GM18861 (cell line): ENCODE measurements at regions not wholly inside any gene's neighbourhood (a gene's known extent, or its start where the extent isn't known, plus 50 kb on each side); places are given as distances from the start of the nearest gene placed in this dataset.
"Not testable (repeated sequence)": the region's sequence is repeated elsewhere in the genome, so short reads cannot be mapped to it uniquely, and the experiment has no call there.

Source experiments
- ATAC-seq: cut with Tn5 transposase; IDR thresholded peaks from one replicate; pipeline ENCODE4 v1.9.1; 2021; ENCODE audit not compliant: unreplicated experiment

DNA sequence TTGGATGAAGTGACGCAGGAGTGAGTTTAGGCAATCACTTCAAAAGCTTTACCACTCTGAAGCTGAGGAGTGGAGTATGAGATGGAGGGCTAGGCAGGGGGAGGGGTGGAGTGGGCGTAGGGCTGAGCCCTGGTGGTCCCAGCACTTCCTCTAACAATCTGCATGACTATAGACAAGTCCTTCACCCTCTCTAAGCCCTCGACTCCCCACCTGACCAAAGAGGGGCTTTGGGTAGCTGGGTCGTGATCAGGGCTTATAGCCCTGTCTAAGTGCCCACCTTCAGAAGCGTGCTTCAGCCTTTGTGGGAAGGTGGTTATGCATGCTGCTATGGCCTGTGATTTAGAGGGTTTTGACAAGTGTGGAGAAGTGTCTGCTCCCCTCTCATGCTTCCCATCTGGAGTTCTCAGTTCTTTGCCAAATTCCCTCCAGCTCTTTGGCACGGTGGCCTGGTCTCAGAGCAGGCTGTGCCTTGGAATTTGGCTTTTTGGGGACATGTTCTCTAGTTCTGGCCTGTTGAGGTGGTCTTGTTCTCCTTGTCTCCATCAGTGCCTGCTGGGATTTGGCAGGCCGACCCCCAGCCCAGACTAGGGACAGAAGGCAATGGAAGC lies 53.0 kb downstream of the ACTBL2 start:
- ATAC-seq, result no peak

DNA sequence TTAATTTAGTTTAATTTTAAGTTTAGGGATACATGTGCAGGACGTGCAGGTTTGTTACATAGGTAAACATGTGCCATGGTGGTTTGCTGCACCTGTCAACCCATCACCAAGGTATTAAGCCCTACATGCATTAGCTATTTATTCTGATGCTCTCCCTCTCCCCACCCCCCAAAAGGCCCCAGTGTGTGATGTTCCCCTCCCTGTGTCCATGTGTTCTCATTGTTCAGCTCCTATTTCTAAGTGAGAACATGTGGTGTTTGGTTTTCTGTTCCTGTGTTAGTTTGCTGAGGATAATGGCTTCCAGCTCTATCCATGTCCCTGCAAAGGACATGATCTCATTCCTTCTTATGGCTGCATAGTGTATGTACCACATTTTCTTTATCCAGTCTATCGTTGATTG lies 53.6 kb downstream of the ACTBL2 start:
- not testable (repeated sequence) for ATAC-seq

DNA sequence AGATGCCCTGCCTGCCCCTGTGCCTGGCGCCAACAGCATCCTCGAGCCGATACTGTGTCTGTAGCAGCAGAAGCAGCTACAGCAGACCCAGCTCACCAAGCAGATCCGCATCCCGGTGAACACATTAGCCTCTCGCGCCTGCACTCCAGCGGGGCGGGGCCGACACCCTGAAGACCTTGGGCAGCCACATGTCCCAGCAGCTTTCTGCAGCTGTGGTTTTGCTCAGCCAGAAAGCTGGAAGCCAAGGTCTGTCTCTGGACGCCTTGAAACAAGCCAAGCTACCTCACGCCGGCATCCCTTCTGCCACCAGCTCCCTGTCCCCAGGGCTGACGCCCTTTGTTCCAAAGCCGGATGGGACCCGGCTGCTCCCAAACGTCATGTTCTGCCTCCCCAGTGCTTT lies 59.6 kb downstream of the ACTBL2 start:
- ATAC-seq, result no peak

DNA sequence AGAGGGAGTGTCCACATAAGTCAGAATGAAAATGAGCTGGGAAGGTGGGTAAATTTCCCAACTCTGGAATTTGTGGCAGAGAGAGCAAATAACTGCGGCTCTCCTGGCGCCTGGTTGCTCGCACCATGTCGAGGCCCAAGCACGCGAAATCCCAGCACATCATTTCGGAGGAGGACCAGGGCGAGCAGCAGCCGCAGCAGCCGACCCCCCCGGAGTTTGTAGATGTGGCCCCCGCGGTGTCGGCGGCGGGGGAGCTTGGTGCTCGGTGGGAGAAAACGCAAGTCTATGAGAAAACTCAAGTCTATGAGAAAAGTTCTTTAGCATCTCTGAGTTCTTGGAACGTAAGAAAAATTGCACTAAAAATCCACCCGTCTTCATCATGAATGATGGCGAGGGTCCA lies 60.3 kb downstream of the ACTBL2 start:
- ATAC-seq, result no peak

DNA sequence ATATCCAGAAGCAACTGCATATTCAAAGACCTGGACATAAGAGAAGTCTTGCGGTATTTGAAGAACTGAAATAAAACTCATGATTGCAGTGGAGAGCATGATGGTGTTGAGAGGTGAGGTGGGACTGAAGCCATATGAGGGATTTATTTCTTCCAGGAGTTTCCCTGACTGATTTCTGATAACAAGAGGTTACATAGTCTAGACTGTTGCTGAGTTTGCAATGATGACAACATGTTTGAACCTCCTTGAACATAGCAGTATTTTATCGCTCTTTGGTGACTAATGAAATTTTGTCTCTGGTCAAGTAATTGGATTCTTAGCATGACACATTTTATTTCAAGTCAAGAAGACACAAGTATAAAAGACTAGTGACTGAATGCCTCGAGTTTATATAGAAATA lies 61.8 kb downstream of the ACTBL2 start:
- no peak for ATAC-seq

DNA sequence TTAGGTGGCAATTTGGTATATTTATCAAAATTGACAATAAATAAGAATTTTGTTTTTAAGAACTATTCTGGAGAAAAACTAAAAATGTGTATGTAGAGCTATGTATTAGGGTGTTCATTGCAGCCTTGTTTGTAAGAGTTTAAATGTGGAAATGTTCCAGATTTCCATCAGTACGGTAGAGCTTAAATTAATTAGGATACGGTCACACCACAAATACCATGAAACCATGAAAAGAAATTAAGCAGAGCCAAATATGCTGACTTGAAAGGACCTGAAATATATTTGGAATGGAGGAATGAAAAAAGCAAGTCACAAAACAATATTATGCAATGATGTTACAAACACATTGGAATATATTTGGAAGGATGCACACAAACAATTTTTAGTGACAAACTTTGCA lies 64.6 kb downstream of the ACTBL2 start:
- no peak for ATAC-seq

DNA sequence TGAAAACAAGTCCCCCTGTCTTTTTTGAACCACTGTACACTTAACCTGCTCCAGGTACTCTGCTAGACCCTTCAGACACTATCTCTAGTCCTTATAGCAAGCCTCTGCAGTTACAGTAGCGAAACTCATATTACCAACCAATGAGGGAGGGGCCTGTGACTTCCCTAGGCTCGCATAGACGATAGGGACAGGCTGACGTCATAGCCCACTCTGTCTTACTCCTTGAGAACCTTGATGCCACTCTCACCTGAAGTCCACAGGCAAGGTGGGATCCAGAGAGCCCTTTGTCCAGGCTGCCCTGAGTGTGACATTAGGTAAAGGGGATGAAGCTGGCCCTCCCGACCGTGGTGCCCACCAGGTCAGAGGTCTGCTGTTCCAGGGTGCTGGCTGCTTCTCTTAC lies 65.3 kb downstream of the ACTBL2 start:
- no peak for ATAC-seq

DNA sequence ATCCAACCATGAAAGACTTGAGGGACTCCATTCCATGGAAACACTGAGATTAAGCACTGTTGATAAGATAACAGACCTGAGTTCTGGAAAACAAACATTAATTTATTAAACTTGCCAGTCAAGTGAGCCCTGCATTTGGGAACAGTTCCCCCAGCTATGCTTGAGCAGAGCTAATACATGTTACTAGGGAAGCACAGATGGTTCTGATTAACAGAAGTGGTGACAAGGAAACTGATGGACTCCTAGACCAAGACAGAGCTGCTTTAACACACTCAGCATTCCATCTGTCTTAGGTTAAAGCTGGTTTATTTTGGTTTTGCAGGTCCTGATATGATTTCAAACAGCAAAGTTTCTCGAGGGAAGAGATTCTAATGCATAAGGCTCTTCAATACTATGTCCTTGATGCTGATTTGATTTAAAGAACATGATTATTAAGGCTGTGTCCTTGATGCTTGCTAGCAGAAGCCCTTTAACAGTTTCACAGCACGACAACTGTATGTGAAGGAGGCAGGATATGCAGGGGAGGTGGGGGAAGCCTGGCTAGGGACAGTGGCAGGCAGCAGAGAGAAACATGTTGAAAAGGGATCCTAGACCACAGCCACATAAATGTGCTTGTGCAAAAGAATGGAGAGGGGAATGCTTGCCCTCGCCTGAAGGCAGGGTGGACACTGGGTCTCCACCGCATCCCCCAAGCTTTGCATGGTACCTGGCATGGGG lies 66.2 kb downstream of the ACTBL2 start:
- ATAC-seq, result no peak

DNA sequence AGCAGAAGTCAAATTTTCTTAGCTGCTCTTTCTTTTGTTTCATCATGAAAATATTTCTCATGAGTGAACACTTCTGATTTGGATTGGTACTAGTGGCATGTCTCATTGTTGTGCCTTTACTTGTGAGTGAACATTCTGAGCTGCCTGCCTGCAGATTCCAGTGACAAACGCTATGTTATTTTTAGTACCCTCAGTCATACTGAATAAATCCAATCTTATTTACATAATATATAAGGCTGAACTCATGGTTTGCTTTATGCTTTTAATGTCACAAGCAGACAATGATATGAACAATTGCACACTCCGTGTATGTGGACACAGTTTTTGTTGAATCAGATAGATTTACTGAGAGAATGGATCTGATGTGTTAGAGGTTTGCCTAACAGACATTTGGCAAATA lies 67.8 kb downstream of the ACTBL2 start:
- ATAC-seq, result no peak

DNA sequence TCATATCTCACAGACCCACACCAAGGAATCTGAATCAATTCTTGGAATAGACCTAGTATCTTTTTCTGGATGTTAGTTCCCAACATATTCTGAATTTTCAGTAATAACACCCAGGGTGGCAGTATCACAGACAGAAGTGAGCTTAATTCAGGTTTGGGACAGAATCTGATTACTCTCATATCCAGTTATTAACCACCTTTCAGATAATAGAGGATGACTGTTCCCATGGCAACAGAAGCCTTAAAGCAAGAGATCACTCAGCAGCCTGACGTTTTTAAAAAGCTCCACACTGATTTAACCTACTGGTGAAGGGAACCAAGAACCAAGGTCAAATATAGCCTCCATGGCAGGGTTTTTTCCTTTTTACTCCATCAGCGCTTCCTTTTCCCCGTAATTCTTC lies 68.4 kb downstream of the ACTBL2 start:
- ATAC-seq, result no peak

DNA sequence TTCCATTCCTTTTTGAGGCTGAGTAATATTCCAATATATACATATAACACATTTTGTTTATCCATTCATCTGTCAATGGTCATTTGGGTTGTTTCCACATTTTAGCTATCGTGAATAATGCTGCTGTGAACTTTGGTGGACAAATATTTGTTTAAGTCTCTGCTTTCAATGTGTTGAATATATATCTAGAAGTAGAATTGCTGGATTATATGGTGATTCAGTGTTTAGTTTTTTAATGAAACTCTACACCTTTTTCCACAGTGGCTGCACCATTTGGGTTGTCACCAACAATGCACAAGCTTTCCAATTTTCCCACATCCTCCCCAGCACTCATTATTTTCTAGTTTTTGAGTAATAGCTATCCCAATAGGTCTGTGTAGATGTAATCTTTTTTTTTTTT lies 69.5 kb downstream of the ACTBL2 start:
- ATAC-seq, result no peak

DNA sequence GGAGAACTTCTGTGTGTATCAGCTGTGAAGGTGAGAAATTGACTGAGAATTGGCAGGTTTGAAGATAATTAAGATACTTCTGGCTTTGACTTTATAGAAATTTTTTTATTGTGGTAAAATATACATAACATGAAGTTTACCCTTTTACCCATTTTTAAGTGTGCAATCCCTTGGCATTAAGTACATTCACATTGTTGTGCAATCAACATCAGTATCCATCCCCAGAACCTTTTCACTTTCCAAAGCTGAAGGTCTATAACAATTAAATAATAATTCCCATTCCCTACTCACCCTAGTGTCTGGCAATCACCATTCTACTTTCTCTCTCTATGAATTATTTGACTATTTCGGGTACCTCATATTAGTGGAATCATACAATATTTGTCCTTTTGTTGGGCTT lies 69.9 kb downstream of the ACTBL2 start:
- ATAC-seq, result no peak

DNA sequence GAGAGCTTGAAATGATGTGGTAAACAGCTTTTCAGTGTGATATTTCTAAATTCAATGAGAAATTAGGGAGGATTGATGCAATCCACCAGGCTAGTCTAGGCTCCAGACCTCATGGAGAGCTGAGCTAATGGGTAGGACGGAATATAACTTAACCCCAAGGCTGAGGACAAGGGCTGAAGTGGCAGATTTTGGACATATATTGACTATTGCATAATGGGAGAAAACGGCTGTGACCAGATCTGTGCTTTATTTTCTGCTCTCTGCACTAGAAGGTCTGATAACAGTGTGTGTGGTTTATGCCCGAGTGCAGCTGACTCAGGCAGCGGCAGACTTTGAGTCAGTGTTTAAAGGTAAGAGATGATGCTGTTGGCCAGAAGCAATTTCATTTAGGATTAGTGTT lies 70.6 kb downstream of the ACTBL2 start:
- ATAC-seq, result no peak

DNA sequence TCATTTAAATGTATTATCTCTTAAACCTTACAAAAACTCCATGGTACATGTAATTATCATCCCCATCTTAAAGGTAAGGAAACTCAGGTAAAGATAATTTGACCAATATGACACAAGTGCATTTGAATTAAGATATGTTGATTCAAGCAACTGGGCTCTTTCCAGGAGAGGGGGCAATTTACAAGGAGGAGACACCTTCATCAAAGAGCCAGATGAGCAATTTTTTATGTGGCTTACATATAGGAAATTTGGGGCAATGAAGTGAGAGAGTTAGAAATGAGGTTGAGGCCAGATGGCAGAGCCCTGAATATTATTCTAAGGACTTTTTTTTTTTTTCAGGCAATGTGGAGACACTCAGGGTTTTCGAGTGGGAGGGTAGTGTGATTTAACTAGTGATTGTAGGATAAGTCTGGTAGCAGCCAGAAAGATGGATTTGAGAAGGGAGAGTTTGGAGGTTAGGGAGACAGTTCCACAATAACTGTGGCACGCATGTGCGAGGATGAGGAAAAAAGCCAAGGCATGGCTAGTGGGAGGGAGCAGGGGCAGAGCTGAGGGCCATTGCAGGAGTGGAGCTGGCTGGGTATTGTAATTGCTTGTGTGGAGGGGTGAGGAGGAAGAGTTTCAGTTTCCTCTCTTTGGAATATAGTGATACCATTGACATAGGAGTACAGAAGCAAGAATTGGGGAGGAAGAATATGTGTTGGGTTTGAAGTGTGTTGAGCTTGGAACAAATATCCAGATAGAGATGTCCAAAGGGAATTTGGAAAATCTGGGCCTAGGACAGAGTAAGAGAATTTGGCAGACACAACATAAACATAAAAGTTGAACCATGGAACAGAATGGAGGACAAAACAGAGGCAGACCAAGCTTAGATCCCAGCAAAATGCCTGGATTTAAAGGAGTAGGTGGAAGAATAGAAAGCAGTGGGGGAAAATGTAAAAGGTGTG lies 72.0 kb downstream of the ACTBL2 start:
- ATAC-seq, result no peak

DNA sequence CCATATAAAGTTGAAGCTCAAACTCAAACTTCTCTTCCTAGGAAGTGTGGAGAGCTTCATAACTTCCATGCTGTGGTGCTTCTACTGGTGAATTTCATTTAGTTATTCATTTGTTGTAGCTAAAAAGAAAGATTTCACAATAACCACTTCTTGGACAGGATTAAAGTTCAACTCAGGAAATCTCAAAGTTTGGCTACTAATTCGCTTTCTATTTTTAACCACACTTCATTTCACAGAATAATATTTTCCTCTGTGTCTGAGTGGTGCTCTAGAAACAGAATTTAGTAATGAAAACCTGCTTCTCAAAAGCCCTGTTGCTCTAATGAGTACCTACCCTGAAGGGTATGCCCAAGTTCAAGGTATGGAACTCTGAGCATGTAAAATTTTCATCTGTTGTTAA lies 73.9 kb downstream of the ACTBL2 start:
- ATAC-seq, result no peak

DNA sequence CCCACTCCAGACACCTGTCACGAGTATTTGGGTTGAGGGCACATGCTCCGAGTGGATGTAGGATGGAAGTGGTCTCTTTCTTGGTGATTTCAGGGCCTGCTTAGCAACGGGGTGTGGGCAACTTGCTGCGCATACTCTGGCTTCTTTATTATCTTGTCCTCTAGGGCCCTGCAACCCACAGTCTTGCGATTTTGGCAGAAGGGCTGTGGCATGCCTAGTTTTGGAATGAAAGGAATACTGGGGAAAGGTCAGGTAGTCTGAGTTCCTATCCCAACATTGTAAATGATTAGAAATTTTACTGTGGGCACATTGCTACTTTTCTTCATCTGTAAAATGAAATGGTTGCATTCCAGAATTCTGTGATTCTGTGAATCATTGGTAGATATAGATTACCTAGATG lies 74.3 kb downstream of the ACTBL2 start:
- no peak for ATAC-seq

DNA sequence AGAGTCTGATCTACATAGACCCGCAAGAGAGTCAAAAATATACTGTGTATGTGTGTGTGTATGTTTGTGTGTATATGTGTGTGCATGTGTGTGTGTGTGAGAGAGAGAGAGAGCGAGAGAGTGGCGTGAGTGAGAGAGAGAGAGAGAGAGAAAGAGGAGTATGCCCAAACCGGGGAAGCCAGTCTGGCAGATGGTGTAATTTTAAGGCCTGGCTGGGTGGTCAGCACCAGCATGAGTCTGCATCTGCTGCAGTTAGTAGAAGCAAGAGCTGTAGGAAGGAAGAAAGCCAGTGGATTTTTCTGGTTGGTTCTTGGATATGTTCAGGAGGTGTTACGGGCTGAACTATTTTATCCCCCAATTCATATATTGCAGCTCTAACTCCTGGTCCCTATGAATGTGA lies 75.2 kb downstream of the ACTBL2 start:
- no peak for ATAC-seq

DNA sequence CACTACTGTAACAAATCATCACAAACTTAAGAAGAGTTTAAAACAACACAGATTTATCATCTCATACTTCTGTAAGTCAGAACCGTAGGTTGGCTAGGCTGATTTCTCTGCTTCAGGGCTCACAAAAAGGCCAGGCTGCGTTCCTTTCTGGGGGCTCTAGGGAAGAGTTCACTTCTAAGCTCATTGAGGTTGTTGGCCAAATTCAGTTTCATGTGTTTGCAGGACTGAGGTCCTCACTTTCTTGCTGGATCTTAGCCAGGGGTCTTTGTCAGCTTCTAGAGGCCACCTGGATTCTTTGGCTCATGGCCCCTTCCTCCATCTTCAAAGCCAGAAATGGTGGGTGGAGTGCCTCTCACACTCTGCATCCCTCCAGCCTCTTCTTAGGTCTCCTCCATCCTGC lies 76.0 kb downstream of the ACTBL2 start:
- no peak for ATAC-seq

DNA sequence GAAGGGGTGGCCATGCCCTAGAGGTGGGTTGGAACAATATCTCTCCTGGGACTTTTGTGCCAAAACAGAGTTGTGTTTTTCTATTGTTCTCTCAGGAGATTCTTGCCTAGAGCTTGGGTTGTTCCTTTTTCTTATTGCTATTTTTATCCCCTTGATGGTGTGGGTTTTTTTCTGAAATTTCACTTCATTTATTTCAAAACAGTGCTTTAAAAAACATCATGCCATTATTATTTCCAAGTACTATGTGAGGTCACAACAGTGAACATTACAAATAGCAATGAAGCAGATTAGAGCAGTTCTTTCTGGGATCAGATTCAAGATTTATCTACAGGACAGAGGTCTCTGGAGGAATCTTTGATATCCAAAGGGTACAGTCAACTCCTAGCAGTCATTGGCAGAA lies 76.6 kb downstream of the ACTBL2 start:
- no peak for ATAC-seq

DNA sequence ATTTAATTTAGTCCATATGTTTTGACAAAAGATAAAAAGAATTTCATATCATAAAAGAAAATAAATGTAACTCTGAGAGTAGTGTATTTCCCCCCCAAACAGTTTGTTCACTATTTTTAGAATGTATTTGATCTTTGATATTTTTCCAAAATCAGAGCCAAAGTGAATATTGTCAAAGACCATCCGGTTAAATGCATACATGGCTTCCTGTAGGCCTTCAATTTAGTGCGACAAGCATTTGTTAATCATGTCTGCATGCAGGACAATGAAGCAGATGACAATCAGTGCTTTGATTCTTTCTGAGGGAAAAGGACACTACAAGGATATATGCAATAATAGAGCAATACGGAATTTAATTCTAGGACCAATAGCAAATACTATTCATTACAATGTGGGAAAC lies 79.8 kb downstream of the ACTBL2 start:
- ATAC-seq, result no peak

DNA sequence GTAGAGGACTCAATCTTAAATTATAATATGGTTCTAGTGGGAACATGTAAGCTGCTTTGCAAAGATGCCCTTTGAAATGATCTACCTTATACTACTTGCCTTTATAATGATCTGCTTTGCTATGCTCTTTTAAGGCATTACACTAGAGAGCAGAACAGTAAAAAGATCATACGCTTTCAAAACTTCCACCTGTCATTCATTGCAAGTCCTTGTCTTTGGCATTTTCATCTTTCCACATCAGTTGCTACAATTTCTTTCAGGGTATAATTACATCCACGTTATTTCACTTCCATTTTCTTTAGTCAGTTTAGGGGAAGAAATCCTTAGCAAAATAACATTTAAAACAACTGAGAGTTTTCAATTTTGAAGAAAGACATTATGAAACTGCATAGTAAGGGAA lies 80.3 kb downstream of the ACTBL2 start:
- no peak for ATAC-seq
